Right atrium auricular region (tissue), 2 donors: ENCODE measurements at regions not wholly inside any gene's neighbourhood (a gene's known extent, or its start where the extent isn't known, plus 50 kb on each side); places are given as distances from the start of the nearest gene placed in this dataset.

Experiments
- DNase-seq: peaks from one replicate; pipeline ENCODE4 v3.0.0-alpha.2; 2019; ENCODE audit warnings: low spot score
- H3K27ac ChIP-seq, 2 donors: fragments of 200-600 bp; sonication (generic); 1 replicate in 1 of 2; 2 replicates in 1 of 2; pipeline ENCODE4 v1.5.1; 2016 to 2019
- H3K27me3 ChIP-seq, 2 donors: fragments of 200-600 bp; sonication (generic); one replicate each; pipeline versions ENCODE4 v1.5.1 to v1.6.0; 2017 to 2019
- H3K36me3 ChIP-seq: fragments of 200-600 bp; sonication (generic); one replicate; pipeline ENCODE4 v1.5.1; 2016
- H3K4me1 ChIP-seq, 2 donors: fragments of 200-600 bp; sonication (generic); one replicate each; pipeline versions ENCODE4 v1.5.1 to v1.6.0; 2017 to 2019
- H3K4me3 ChIP-seq, 2 donors: fragments of 200-600 bp; sonication (generic); 1 replicate in 1 of 2; 2 replicates in 1 of 2; pipeline ENCODE4 v1.5.1; 2017 to 2019; ENCODE audit warnings: mild to moderate bottlenecking in 1 of 2, moderate library complexity in 1 of 2
- H3K9me3 ChIP-seq, 2 donors: fragments of 200-600 bp; sonication (generic); one replicate each; pipeline ENCODE4 v1.5.1; 2019
- CTCF ChIP-seq, 2 donors: fragments of 200-600 bp; sonication (generic); IDR thresholded peaks; one replicate each; pipeline ENCODE4 v1.5.1; 2019; ENCODE audit warnings: antibody characterized with exemption in 2 of 2

- no peak overlapping the region for H3K27ac ChIP-seq
- no peaks in the 10 kb centered on the region for H3K9me3 ChIP-seq
- H3K36me3 ChIP-seq, result no peaks in the 10 kb centered on the region
- no peaks in the 10 kb centered on the region for H3K4me1 ChIP-seq
- no peak for DNase-seq
- no peak overlapping the region for H3K4me3 ChIP-seq
- no peaks in the 10 kb centered on the region for H3K27me3 ChIP-seq
- no peak for TF ChIP-seq CTCF (IDR thresholded peaks at IDR 0.05)
These were observed 168.8 kb downstream of the CDH26 start for GRCh38 chr20:60126975-60127374.

DNA sequence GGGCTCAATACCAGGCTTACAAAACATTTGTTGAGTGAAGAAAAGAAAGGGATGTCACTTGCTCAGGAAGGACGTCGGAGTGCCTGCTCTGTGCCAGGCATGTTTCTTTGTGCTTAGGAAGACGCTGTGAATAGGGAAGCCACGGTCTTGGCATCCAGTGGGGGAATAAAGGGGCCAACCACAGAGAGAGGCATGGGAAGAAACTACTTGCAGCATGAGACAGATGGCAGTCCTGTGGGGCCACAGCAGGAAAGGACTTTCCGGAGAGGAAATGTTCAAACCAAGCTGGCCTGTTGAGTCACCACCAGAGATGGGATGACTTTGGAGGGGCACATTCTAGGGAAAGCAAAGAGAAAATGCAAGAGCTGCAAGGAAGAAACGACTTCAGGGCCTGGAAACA is 173.2 kb downstream of the CDH26 start:
- Histone ChIP-seq H3K4me1 (no peaks in the 10 kb centered on the region), H3K27ac (no peak overlapping the region), H3K36me3 (no peaks in the 10 kb centered on the region), H3K4me3 (no peak overlapping the region), H3K9me3 (no peaks in the 10 kb centered on the region), H3K27me3 (no peaks in the 10 kb centered on the region)
- DNase-seq, result no peak
- no peak for TF ChIP-seq CTCF (IDR thresholded peaks at IDR 0.05)

- H3K9me3 ChIP-seq, result no peaks in the 10 kb centered on the region
- no peak for DNase-seq
- no peak for TF ChIP-seq CTCF (IDR thresholded peaks at IDR 0.05)
These were observed 174.1 kb downstream of the CDH26 start for GRCh38 chr20:60132162-60132826.

GRCh38 chr20:60132827-60133670 is 174.8 kb downstream of the CDH26 start:
- no peak overlapping the region for H3K27ac ChIP-seq
- no peaks in the 10 kb centered on the region for H3K27me3 ChIP-seq
- DNase-seq, result no peak
- H3K9me3 ChIP-seq, result no peaks in the 10 kb centered on the region
- no peak for TF ChIP-seq CTCF (IDR thresholded peaks at IDR 0.05)
- H3K4me1 ChIP-seq, result no peaks in the 10 kb centered on the region
- no peaks in the 10 kb centered on the region for H3K36me3 ChIP-seq
- H3K4me3 ChIP-seq, result no peak overlapping the region

More at GRCh38 chr20:60132162-60132826, 174.1 kb downstream of the CDH26 start:
- Histone ChIP-seq H3K4me1 (no peaks in the 10 kb centered on the region), H3K27me3 (no peaks in the 10 kb centered on the region), H3K27ac (no peak overlapping the region), H3K36me3 (no peaks in the 10 kb centered on the region), H3K4me3 (no peak overlapping the region)

DNA sequence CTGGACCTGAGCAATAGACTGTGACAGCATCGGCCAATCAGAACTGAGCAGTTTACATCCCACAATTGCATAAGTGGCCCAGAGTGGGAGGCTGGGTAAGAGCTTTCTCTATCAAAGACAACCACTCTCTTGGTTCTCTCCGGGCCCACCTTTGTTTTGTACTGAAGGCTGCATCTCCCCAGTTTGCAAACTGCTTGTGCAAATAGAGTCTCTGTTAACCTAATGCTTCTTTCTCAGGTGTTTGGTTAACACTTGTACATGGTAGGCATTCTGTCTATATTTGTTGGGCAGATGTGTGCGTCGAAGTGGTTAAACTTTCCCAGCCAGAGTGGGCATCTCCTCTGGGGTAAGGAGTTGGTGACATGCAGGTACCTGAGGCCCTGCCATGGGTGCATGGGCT is 177.1 kb downstream of the CDH26 start:
- no peak for DNase-seq
- Histone ChIP-seq H3K27ac (no peak overlapping the region), H3K9me3 (no peaks in the 10 kb centered on the region), H3K4me1 (peaks cover 0 to 15% of the 10 kb centered on the region in 2 donors), H3K27me3 (no peaks in the 10 kb centered on the region), H3K4me3 (no peak overlapping the region), H3K36me3 (no peaks in the 10 kb centered on the region)
- no peak for TF ChIP-seq CTCF (IDR thresholded peaks at IDR 0.05)
